ENCODE measurements at regions not wholly inside any gene's neighbourhood (a gene's known extent, or its start where the extent isn't known, plus 50 kb on each side); places are given as distances from the start of the nearest gene placed in this dataset.

GRCh38 chr10:4470231-4470835 is 355.7 kb upstream of the AKR1E2 start:
- no peak for TF ChIP-seq CTCF (conservative IDR thresholded peaks at IDR 0.05; ENCODE audit: low read depth)
- POLR2A ChIA-PET (ENCODE audit: low non-redundant PET), result interaction anchor here (0.6 kb wide), 1 partner anchor 12 kb away, joined by 3 read pairs; no protein-coding TSS in a partner anchor
- DNase-seq (ENCODE audit: low spot score), result peak; percentile 54
- CTCF ChIA-PET, result interaction anchor here (0.7 kb wide), 1 partner anchor 224 kb away, joined by 4 read pairs; no protein-coding TSS in a partner anchor
- H3K27ac ChIP-seq, result no peak overlapping the region

- CTCF ChIA-PET, result no interaction called here
- POLR2A ChIA-PET (ENCODE audit: low non-redundant PET), result no interaction called here
- no peak for TF ChIP-seq CTCF (conservative IDR thresholded peaks at IDR 0.05; ENCODE audit: low read depth)
- H3K27ac ChIP-seq, result no peak overlapping the region
- no peak for DNase-seq (ENCODE audit: low spot score)
These were observed 358.5 kb upstream of the AKR1E2 start for GRCh38 chr10:4467481-4467880.

DNA sequence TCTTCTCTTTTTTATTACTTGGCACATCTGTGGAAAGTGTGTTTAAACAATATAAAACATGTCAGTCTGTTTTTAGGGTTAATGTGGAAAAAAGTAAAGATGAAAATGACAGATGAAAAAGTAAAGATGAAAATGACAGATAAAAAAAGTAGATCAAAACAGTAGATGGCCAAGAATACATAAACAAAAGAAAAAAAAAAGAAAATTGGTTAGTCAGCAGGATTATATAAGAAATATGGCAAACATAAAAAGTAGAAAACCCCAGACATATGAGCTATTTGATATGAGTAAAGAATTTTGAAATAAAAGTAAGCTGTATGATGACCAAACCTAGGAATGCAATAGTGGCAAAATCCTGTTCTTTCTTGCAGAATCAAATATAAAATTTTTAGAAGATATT is 365.7 kb upstream of the AKR1E2 start:
- ChIA-PET POLR2A (ENCODE audit: low non-redundant PET) (no interaction called here), CTCF (interaction anchor here (0.7 kb wide), 1 partner anchor 657 kb away, joined by 4 read pairs; no protein-coding TSS in a partner anchor)
- H3K27ac ChIP-seq, result no peak overlapping the region
- DNase-seq (ENCODE audit: low spot score), result no peak
- no peak for TF ChIP-seq CTCF (conservative IDR thresholded peaks at IDR 0.05; ENCODE audit: low read depth)

- no peak for TF ChIP-seq CTCF (conservative IDR thresholded peaks at IDR 0.05; ENCODE audit: low read depth)
- CTCF ChIA-PET, result no interaction called here
- no peak for DNase-seq (ENCODE audit: low spot score)
- POLR2A ChIA-PET (ENCODE audit: low non-redundant PET), result no interaction called here
- H3K27ac ChIP-seq, result no peak overlapping the region
These were observed 366.5 kb upstream of the AKR1E2 start for GRCh38 chr10:4459531-4459930.

DNA sequence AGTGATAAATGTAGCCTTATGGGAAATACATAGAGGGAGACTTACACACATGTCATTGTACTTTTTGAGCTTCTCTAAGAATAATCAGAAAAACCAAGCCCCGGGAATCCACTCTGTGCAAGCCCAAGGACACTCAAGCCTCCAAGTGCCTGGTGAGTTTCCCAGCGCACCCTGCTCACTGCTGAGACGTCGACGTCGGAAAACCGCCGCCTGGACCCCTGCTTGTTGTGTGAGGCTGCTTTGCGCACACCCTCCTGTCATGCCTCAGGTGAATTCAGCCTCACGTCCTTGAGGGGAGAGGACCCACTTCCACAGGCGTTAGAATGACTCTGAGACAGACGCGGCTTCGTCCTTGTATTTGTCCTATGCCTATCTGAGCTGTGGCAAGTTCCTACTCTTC is 368.4 kb upstream of the AKR1E2 start:
- ChIA-PET CTCF (interaction anchor here (0.7 kb wide), 1 partner anchor 825 kb away, joined by 3 read pairs; no protein-coding TSS in a partner anchor), POLR2A (ENCODE audit: low non-redundant PET) (interaction anchor here (0.5 kb wide), 1 partner anchor 13 kb away, joined by 3 read pairs; no protein-coding TSS in a partner anchor)
- no peak for DNase-seq (ENCODE audit: low spot score)
- no peak overlapping the region for H3K27ac ChIP-seq
- TF ChIP-seq CTCF (conservative IDR thresholded peaks at IDR 0.05; ENCODE audit: low read depth), result no peak

DNA sequence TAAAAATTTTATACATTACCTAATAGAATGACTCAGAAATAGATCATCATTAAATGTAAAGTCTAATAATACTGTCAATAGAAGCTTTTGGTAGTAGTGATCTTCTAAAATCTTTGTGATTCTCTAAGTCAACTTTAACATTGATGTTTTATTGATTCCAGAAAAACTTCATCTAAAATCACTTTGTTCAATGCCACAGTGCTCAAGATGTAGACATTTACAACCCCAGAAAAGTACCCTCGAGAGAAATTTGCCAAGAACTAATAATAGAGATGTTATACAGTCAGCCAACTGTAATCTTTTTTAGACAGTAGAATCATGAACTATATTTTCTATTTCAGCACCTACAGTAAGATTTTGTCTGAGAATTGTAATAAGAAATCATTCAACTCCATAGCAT is 369.2 kb upstream of the AKR1E2 start:
- no peak for DNase-seq (ENCODE audit: low spot score)
- ChIA-PET POLR2A (ENCODE audit: low non-redundant PET) (no interaction called here), CTCF (interaction anchor here (1.0 kb wide), 1 partner anchor 34 kb away, joined by 3 read pairs; no protein-coding TSS in a partner anchor)
- no peak overlapping the region for H3K27ac ChIP-seq
- TF ChIP-seq CTCF (conservative IDR thresholded peaks at IDR 0.05; ENCODE audit: low read depth), result no peak

All from RWPE1 (cell line).